ENCODE measurements at regions not wholly inside any gene's neighbourhood (a gene's known extent, or its start where the extent isn't known, plus 50 kb on each side); places are given as distances from the start of the nearest gene placed in this dataset.

DNA sequence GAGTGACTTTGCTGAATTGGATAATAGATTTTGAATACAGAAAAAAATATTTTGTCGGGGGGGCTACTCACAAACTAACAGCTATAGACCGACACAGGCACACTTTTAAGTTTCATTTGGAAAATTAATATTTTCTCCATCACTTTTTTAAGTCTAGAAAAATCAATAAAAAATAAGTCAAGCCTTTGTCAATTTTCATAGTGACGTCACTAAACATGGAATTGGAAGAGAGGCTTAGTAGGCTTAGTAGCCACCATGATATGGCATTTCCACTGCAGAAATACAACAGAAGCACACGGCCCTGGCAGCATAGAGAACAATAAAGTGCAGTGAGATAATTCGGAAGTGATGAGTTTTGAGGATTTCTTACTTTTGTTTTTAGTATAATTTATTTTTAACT is 357.2 kb downstream of the RPS24 start:
- no peak overlapping the region for H3K27ac Mint-ChIP-seq (ENCODE audit: unreplicated experiment)
- H3K36me3 Mint-ChIP-seq (ENCODE audit: low read depth, unreplicated experiment): no peaks in the 10 kb centered on the region
- no peaks in the 10 kb centered on the region for H3K9me3 Mint-ChIP-seq (ENCODE audit: unreplicated experiment)

DNA sequence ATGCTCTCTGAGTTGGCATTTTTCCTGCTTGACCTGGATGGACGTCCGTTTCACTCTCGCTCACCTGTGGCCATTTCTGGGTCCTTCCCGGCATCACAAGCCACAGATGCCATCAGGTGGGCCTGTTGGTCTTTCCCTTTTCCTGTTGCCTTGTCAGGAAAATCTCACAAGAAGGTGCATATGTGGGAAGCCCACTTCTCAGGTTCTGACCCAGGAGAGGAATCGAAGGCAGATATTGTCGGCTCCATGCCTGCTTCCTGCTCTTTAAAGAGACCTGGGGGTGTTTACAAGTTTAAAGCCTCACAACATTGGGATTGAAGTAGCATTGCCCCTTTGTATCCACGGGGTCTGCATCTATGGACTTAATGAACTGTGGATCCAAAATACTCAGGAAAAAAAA is 357.9 kb downstream of the RPS24 start:
- no peaks in the 10 kb centered on the region for H3K4me1 Mint-ChIP-seq (ENCODE audit: unreplicated experiment)
- TF ChIP-seq, protein P1, sequence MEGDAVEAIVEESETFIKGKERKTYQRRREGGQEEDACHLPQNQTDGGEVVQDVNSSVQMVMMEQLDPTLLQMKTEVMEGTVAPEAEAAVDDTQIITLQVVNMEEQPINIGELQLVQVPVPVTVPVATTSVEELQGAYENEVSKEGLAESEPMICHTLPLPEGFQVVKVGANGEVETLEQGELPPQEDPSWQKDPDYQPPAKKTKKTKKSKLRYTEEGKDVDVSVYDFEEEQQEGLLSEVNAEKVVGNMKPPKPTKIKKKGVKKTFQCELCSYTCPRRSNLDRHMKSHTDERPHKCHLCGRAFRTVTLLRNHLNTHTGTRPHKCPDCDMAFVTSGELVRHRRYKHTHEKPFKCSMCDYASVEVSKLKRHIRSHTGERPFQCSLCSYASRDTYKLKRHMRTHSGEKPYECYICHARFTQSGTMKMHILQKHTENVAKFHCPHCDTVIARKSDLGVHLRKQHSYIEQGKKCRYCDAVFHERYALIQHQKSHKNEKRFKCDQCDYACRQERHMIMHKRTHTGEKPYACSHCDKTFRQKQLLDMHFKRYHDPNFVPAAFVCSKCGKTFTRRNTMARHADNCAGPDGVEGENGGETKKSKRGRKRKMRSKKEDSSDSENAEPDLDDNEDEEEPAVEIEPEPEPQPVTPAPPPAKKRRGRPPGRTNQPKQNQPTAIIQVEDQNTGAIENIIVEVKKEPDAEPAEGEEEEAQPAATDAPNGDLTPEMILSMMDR (IDR thresholded peaks at IDR 0.05; ENCODE audit: unreplicated experiment): no peak
- H3K4me3 Mint-ChIP-seq (ENCODE audit: unreplicated experiment): no peak overlapping the region
- H3K36me3 Mint-ChIP-seq (ENCODE audit: low read depth, unreplicated experiment): no peaks in the 10 kb centered on the region
- DNase-seq (ENCODE audit: low spot score): no peak
- no peak overlapping the region for H3K27ac Mint-ChIP-seq (ENCODE audit: unreplicated experiment)
- no peaks in the 10 kb centered on the region for H3K9me3 Mint-ChIP-seq (ENCODE audit: unreplicated experiment)
- peaks cover 5% of the 10 kb centered on the region for H3K27me3 Mint-ChIP-seq (ENCODE audit: unreplicated experiment)

More for the DNA sequence above, 357.2 kb downstream of the RPS24 start:
- peaks cover 5% of the 10 kb centered on the region for H3K27me3 Mint-ChIP-seq (ENCODE audit: unreplicated experiment)
- TF ChIP-seq, protein P1 (IDR thresholded peaks at IDR 0.05; ENCODE audit: unreplicated experiment): no peak
- no peak overlapping the region for H3K4me3 Mint-ChIP-seq (ENCODE audit: unreplicated experiment)
- DNase-seq (ENCODE audit: low spot score): no peak
- H3K4me1 Mint-ChIP-seq (ENCODE audit: unreplicated experiment): no peaks in the 10 kb centered on the region

DNA sequence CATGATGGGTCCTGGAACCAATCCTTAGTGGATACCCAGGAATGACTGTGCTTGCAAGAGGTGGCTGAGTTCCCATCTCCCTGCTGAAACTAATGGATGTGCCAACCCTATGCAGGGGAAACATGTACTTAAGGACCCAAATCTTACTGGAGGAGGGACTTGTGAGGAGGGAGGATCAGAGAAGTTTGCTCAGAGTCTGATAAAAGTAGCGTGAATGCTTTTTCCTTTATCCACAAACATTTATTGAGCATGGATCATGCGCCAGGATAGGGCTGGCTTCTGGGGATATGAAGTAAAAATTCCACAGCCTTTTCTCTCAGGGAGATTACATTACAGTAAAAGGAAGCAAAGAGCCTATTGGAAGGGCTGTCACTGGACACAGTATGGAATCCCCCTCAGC is 358.5 kb downstream of the RPS24 start:
- Mint-ChIP-seq H3K4me3 (ENCODE audit: unreplicated experiment) (no peak overlapping the region), H3K27ac (ENCODE audit: unreplicated experiment) (no peak overlapping the region), H3K9me3 (ENCODE audit: unreplicated experiment) (no peaks in the 10 kb centered on the region), H3K4me1 (ENCODE audit: unreplicated experiment) (no peaks in the 10 kb centered on the region), H3K27me3 (ENCODE audit: unreplicated experiment) (peaks cover 3% of the 10 kb centered on the region), H3K36me3 (ENCODE audit: low read depth, unreplicated experiment) (no peaks in the 10 kb centered on the region)
- TF ChIP-seq, protein P1 (IDR thresholded peaks at IDR 0.05; ENCODE audit: unreplicated experiment): no peak
- DNase-seq (ENCODE audit: low spot score): no peak

DNA sequence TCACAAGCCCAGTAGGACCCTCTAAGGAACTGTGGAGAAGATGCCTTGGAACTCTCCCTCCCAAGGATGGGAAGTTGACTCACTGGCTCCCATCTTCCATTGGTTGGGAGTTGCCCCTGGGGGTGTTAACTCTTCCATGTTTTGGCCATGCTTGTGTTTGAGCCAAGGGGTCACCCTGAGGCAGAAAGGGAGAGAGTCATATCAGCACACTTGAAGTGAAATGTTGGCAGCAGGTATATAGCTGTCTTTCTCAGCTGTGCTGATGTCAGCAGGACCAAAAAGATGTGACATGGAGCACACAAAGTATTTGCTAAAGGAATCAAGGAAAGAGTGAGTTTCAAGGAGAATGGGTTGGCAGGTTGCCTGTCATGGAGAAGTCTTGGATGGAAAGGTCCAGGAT is 359.4 kb downstream of the RPS24 start:
- Mint-ChIP-seq H3K36me3 (ENCODE audit: low read depth, unreplicated experiment) (no peaks in the 10 kb centered on the region), H3K27me3 (ENCODE audit: unreplicated experiment) (no peaks in the 10 kb centered on the region), H3K4me3 (ENCODE audit: unreplicated experiment) (no peak overlapping the region), H3K4me1 (ENCODE audit: unreplicated experiment) (no peaks in the 10 kb centered on the region), H3K9me3 (ENCODE audit: unreplicated experiment) (no peaks in the 10 kb centered on the region), H3K27ac (ENCODE audit: unreplicated experiment) (no peak overlapping the region)
- no peak for DNase-seq (ENCODE audit: low spot score)
- TF ChIP-seq, protein P1 (IDR thresholded peaks at IDR 0.05; ENCODE audit: unreplicated experiment): no peak

DNA sequence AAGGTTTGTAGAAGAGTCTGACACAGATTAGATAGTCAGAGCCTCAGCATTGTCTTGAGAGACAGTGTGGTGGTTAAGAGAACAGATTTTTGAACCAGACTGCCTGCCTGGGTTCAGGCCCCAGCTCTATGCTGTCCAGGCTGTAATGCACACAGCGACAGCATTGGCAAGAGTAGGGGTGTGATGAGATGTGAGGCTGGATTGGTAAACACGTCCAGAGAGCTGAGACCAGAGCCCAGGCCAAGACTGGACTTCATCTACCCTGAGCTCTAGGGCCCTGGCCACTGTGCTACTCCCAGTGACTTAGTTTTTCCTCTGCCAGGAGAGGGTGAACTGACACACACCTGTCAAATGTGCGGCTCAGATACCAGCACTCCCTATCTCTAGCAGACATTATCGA is 360.4 kb downstream of the RPS24 start:
- no peaks in the 10 kb centered on the region for H3K36me3 Mint-ChIP-seq (ENCODE audit: low read depth, unreplicated experiment)
- H3K27me3 Mint-ChIP-seq (ENCODE audit: unreplicated experiment): no peaks in the 10 kb centered on the region
- H3K4me3 Mint-ChIP-seq (ENCODE audit: unreplicated experiment): no peak overlapping the region
- TF ChIP-seq, protein P1 (IDR thresholded peaks at IDR 0.05; ENCODE audit: unreplicated experiment): no peak
- no peaks in the 10 kb centered on the region for H3K9me3 Mint-ChIP-seq (ENCODE audit: unreplicated experiment)
- H3K4me1 Mint-ChIP-seq (ENCODE audit: unreplicated experiment): no peaks in the 10 kb centered on the region
- DNase-seq (ENCODE audit: low spot score): no peak
- no peak overlapping the region for H3K27ac Mint-ChIP-seq (ENCODE audit: unreplicated experiment)
